ENCODE measurements at regions not wholly inside any gene's neighbourhood (a gene's known extent, or its start where the extent isn't known, plus 50 kb on each side); places are given as distances from the start of the nearest gene placed in this dataset.
"Not testable (repeated sequence)": the region's sequence is repeated elsewhere in the genome, so short reads cannot be mapped to it uniquely, and the experiment has no call there.

- intact Hi-C loops (cut with DNase I): no loop called here
- Histone ChIP-seq H3K4me1 (no peaks in the 10 kb centered on the region), H3K4me3 (no peak overlapping the region), H3K27me3 (no peaks in the 10 kb centered on the region), H3K36me3 (no peaks in the 10 kb centered on the region), H3K27ac (no peak overlapping the region), H3K9me3 (no peaks in the 10 kb centered on the region)
- no peak for DNase-seq (ENCODE audit: low spot score in 2 of 2)
- TF ChIP-seq, protein P1, sequence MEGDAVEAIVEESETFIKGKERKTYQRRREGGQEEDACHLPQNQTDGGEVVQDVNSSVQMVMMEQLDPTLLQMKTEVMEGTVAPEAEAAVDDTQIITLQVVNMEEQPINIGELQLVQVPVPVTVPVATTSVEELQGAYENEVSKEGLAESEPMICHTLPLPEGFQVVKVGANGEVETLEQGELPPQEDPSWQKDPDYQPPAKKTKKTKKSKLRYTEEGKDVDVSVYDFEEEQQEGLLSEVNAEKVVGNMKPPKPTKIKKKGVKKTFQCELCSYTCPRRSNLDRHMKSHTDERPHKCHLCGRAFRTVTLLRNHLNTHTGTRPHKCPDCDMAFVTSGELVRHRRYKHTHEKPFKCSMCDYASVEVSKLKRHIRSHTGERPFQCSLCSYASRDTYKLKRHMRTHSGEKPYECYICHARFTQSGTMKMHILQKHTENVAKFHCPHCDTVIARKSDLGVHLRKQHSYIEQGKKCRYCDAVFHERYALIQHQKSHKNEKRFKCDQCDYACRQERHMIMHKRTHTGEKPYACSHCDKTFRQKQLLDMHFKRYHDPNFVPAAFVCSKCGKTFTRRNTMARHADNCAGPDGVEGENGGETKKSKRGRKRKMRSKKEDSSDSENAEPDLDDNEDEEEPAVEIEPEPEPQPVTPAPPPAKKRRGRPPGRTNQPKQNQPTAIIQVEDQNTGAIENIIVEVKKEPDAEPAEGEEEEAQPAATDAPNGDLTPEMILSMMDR (IDR thresholded peaks at IDR 0.05): no peak
Observed at GRCh38 chr7:110486549-110486948, 604.4 kb upstream of the LRRN3 start.

GRCh38 chr7:110502888-110503465 lies 588.0 kb upstream of the LRRN3 start:
- H3K9me3 ChIP-seq: no peaks in the 10 kb centered on the region
- intact Hi-C loops (cut with DNase I): no loop called here
- H3K4me3 ChIP-seq: no peak overlapping the region
- H3K4me1 ChIP-seq: no peaks in the 10 kb centered on the region
- no peaks in the 10 kb centered on the region for H3K36me3 ChIP-seq
- no peaks in the 10 kb centered on the region for H3K27me3 ChIP-seq
- no peak for DNase-seq (ENCODE audit: low spot score in 2 of 2)
- no peak overlapping the region for H3K27ac ChIP-seq
- TF ChIP-seq, protein P1 (IDR thresholded peaks at IDR 0.05): no peak

DNA sequence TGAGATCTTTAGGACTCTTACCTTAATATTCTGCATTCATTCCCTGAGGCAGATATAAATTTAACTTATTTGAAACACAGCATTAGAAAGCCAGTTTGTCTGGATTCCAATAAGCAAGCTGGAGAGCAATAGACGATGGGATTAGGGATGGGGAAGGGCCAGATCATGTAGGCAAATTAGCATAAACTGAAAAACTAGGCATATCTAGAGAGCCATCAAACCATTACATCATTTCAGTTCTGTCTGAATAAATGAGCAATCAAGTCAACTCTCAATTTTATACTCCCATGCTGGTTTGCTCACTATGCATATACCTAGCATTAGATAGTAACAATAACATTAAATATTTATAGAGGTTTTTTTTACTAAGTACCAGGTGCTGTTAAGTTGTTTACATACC lies 583.6 kb upstream of the LRRN3 start:
- TF ChIP-seq, protein P1 (IDR thresholded peaks at IDR 0.05): no peak
- Histone ChIP-seq H3K4me3 (no peak overlapping the region), H3K27me3 (no peaks in the 10 kb centered on the region), H3K27ac (no peak overlapping the region), H3K4me1 (no peaks in the 10 kb centered on the region), H3K36me3 (no peaks in the 10 kb centered on the region), H3K9me3 (no peaks in the 10 kb centered on the region)
- intact Hi-C loops (cut with DNase I): no loop called here
- no peak for DNase-seq (ENCODE audit: low spot score in 2 of 2)

DNA sequence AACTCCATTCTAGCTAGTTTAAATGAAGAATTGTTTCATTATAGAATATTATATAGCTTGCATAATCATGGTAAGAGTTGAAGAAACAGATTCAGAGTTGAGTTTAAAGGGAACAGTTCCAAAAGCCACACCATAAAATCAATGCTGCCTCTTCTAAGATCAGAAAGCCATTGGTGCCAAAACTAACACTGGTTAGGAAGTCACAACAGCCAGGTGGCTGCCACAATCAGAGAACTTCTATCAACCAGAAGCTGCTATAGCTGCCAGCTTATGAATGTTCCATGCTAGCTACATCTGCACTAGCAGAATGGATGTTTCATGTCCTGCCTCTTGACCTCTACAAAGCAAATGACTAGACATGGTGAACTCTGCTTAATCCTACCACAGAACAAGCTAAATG lies 583.1 kb upstream of the LRRN3 start:
- Histone ChIP-seq H3K27ac (no peak overlapping the region), H3K4me3 (no peak overlapping the region), H3K27me3 (no peaks in the 10 kb centered on the region), H3K9me3 (no peaks in the 10 kb centered on the region), H3K36me3 (no peaks in the 10 kb centered on the region), H3K4me1 (no peaks in the 10 kb centered on the region)
- no peak for DNase-seq (ENCODE audit: low spot score in 2 of 2)
- intact Hi-C loops (cut with DNase I): no loop called here
- TF ChIP-seq, protein P1 (IDR thresholded peaks at IDR 0.05): no peak

DNA sequence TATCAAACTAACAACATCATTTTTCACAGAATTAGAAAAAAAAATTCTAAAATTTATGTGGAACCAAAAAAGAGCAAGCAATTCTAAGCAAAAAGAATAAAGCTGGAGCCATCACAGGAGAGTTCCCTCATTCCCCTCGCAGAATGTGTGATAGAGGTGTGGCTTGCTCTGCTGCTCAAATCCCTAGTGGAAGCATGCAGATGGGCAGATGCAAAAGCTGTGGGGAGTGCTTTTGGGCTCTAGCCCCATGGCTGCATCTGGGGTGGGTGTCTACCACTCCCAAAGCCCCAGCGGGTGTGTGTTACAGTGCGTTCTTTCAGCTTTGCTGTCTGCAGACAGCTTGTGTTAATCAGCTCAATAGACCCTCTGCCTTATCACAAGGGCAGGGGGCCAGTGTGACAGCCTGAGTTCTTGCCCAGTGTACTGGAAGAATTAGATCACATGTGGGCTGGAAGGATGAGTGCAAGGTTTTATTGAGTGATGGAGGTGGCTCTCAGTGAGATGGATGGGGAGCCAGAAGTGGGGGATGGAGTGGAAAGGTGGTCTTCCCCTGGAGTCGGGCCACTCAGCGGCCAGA lies 575.9 kb upstream of the LRRN3 start:
- intact Hi-C loops (cut with DNase I); H3K27ac ChIP-seq; H3K27me3 ChIP-seq; H3K4me1 ChIP-seq; H3K4me3 ChIP-seq; H3K9me3 ChIP-seq; DNase-seq (ENCODE audit: low spot score in 2 of 2); H3K36me3 ChIP-seq: not testable (repeated sequence)

- no peaks in the 10 kb centered on the region for H3K27me3 ChIP-seq
- DNase-seq (ENCODE audit: low spot score in 2 of 2): no peak
- no peaks in the 10 kb centered on the region for H3K36me3 ChIP-seq
- H3K9me3 ChIP-seq: no peaks in the 10 kb centered on the region
- intact Hi-C loops (cut with DNase I): no loop called here
- H3K4me1 ChIP-seq: peaks cover 0 to 2% of the 10 kb centered on the region in 2 donors
- TF ChIP-seq, protein P1 (IDR thresholded peaks at IDR 0.05): no peak
- no peak overlapping the region for H3K4me3 ChIP-seq
- H3K27ac ChIP-seq: no peak overlapping the region
Observed at GRCh38 chr7:110519851-110520250, 571.1 kb upstream of the LRRN3 start.

Measured in ascending aorta (tissue), 2 donors.